Endodermal cell (in vitro differentiated cells): ENCODE measurements at regions not wholly inside any gene's neighbourhood (a gene's known extent, or its start where the extent isn't known, plus 50 kb on each side); places are given as distances from the start of the nearest gene placed in this dataset.

ENCODE experiments used
- DNase-seq: peaks from one replicate; pipeline ENCODE4 v3.0.0-alpha.2; 2017
- H3K27ac ChIP-seq: 2 replicates; pipeline ENCODE4 v1.5.1; 2013; ENCODE audit warnings: mild to moderate bottlenecking, low read depth, low read length, moderate library complexity
- H3K27me3 ChIP-seq: 2 replicates; pipeline ENCODE4 v1.6.1; 2013; ENCODE audit warnings: mild to moderate bottlenecking, low read length, moderate library complexity; ENCODE audit not compliant: insufficient read depth, control insufficient read depth, poor library complexity, severe bottlenecking
- H3K36me3 ChIP-seq: 2 replicates; pipeline ENCODE4 v1.7.0; 2013; ENCODE audit warnings: mild to moderate bottlenecking, low read length, moderate library complexity; ENCODE audit not compliant: control insufficient read depth, insufficient read depth
- H3K4me1 ChIP-seq: one replicate; pipeline ENCODE4 v1.7.0; 2013; ENCODE audit warnings: low read length; ENCODE audit not compliant: control insufficient read depth, insufficient read depth
- H3K4me3 ChIP-seq: 2 replicates; pipeline ENCODE4 v1.5.1; 2013; ENCODE audit warnings: mild to moderate bottlenecking, low read length, moderate library complexity
- H3K9ac ChIP-seq: 2 replicates; pipeline ENCODE4 v1.6.1; 2013; ENCODE audit warnings: mild to moderate bottlenecking, low read length, moderate library complexity; ENCODE audit not compliant: poor library complexity, severe bottlenecking; ENCODE audit errors: extremely low read depth
- H3K9me3 ChIP-seq: 2 replicates; pipeline ENCODE4 v1.6.1; 2013; ENCODE audit warnings: mild to moderate bottlenecking, low read length, moderate library complexity; ENCODE audit not compliant: control insufficient read depth
- H3K27ac Mint-ChIP-seq: 2 replicates; pipeline ENCODE4 v1.8.0; 2020; ENCODE audit warnings: mixed read lengths
- H3K27me3 Mint-ChIP-seq: 2 replicates; pipeline ENCODE4 v1.8.0; 2021; ENCODE audit warnings: mild to moderate bottlenecking, mixed read lengths; ENCODE audit not compliant: insufficient read depth
- H3K36me3 Mint-ChIP-seq: 2 replicates; pipeline ENCODE4 v1.8.0; 2020; ENCODE audit warnings: low read depth, mixed read lengths
- H3K4me1 Mint-ChIP-seq: 2 replicates; pipeline ENCODE4 v1.8.0; 2020; ENCODE audit warnings: mixed read lengths
- H3K4me3 Mint-ChIP-seq: 2 replicates; pipeline ENCODE4 v1.8.0; 2020; ENCODE audit warnings: mild to moderate bottlenecking, moderate library complexity, mixed read lengths
- H3K9me3 Mint-ChIP-seq: 2 replicates; pipeline ENCODE4 v1.8.0; 2020; ENCODE audit warnings: mild to moderate bottlenecking, mixed read lengths
- WGBS, 2 experiments: methylation state at CpG; one replicate each; pipeline versions ENCODE4 v1.1.5 to v1.1.7; 2013; ENCODE audit warnings: missing lambda C conversion rate in 2 of 2, mixed read lengths in 1 of 2; ENCODE audit not compliant: insufficient coverage in 1 of 2, insufficient read length in 1 of 2; 5-methylcytosine and 5-hydroxymethylcytosine counted together
- TF ChIP-seq, protein P1 (sequence below): fragments of 200-600 bp; sonication (generic); conservative IDR thresholded peaks from 2 replicates; pipeline ENCODE4 v1.5.0; 2021; ENCODE audit warnings: antibody characterized with exemption, mild to moderate bottlenecking

DNA sequence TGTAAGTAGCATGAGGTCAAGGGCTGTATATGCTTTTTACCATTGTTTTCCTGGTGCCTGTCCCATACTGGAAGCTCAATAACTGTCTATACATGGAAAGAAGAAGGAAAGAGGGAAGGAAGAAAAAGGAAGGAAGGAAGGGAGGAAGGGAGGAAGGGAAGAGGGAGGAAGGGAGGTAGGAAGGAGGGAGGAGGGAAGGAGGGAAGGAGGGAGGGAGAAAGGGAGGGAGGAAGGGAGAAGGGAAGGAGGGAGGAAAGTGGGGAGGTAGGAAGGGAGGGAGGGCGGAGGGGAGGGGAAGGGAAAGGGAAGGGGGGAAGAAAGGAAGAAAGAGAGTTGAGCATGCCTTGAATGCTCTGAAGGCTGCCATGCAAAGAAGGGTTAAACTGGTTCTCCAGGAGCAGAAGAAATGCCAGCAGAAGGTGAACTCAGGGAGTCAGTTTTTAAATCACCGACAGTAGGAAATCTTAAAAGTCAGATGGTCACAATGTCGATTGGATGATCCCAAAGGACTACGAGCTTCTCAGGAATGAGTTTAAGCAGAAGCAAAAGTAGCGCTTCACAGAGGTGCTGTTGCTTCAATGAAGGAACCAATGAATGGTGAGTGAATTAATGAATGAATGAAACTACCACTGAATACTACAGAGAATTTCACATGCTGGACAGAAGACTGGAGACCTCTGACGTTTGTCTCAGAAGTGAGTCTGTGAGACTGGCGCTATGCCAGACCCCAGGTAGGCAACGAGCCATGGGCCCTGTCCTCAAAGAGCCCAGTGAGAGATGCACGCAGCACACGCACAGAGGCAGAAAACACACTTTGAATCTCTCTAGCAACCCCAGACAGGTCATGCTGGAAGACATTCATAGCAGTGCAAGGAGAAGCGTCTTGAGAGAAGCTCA is 117.6 kb downstream of the MRPL14 start:
- Histone ChIP-seq H3K27me3 (no peaks in the 10 kb centered on the region), H3K4me1 (peaks cover 11% of the 10 kb centered on the region), H3K4me3 (no peak overlapping the region), H3K36me3 (no peaks in the 10 kb centered on the region), H3K9me3 (no peaks in the 10 kb centered on the region), H3K27ac (no peak overlapping the region), H3K9ac (no peak overlapping the region)
- peak; percentile 40 for DNase-seq
- 94% methylated on average over 11 of the region's 11 CpGs for WGBS, 2 experiments
- TF ChIP-seq, protein P1, sequence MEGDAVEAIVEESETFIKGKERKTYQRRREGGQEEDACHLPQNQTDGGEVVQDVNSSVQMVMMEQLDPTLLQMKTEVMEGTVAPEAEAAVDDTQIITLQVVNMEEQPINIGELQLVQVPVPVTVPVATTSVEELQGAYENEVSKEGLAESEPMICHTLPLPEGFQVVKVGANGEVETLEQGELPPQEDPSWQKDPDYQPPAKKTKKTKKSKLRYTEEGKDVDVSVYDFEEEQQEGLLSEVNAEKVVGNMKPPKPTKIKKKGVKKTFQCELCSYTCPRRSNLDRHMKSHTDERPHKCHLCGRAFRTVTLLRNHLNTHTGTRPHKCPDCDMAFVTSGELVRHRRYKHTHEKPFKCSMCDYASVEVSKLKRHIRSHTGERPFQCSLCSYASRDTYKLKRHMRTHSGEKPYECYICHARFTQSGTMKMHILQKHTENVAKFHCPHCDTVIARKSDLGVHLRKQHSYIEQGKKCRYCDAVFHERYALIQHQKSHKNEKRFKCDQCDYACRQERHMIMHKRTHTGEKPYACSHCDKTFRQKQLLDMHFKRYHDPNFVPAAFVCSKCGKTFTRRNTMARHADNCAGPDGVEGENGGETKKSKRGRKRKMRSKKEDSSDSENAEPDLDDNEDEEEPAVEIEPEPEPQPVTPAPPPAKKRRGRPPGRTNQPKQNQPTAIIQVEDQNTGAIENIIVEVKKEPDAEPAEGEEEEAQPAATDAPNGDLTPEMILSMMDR, result no peak
- Mint-ChIP-seq H3K27ac (no peak overlapping the region), H3K9me3 (no peaks in the 10 kb centered on the region), H3K4me3 (no peak overlapping the region), H3K36me3 (no peaks in the 10 kb centered on the region), H3K4me1 (peaks cover 39% of the 10 kb centered on the region), H3K27me3 (peaks cover 7% of the 10 kb centered on the region)

DNA sequence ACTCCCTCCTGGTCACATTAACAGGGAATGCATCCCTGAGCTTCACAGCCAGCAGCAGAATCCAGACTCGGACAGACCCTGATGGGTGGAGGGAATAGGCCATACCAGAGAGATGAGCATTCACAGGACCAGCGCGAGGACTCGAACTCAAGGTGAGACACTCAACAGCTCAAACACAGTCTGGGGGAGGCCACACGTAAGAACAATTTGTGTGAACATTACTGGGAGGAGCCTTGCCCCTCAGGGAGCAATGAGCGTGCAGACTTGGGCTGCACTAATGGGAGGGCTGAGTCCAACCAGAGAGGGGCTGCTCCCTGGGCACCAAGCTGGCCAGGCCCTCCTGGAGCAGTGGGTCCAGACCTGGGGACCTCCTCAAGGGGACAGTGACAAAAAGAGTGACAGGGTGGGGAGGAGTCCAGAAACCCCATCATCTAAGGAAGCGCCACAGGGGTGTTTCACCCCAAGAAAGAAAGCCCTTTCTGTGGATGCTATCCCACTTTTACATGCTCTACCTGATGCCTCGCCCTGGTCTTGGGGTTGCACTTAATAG is 118.4 kb downstream of the MRPL14 start:
- TF ChIP-seq, protein P1, result no peak
- Histone ChIP-seq H3K27me3 (no peaks in the 10 kb centered on the region), H3K4me1 (peaks cover 13% of the 10 kb centered on the region), H3K9me3 (no peaks in the 10 kb centered on the region), H3K9ac (no peak overlapping the region), H3K36me3 (no peaks in the 10 kb centered on the region), H3K4me3 (no peak overlapping the region), H3K27ac (no peak overlapping the region)
- 89 to 97% methylated on average over 7 to 8 of the region's 8 CpGs for WGBS, 2 experiments
- DNase-seq, result no peak
- Mint-ChIP-seq H3K27me3 (peaks cover 7% of the 10 kb centered on the region), H3K4me3 (no peak overlapping the region), H3K4me1 (peaks cover 42% of the 10 kb centered on the region), H3K27ac (no peak overlapping the region), H3K36me3 (no peaks in the 10 kb centered on the region), H3K9me3 (no peaks in the 10 kb centered on the region)

DNA sequence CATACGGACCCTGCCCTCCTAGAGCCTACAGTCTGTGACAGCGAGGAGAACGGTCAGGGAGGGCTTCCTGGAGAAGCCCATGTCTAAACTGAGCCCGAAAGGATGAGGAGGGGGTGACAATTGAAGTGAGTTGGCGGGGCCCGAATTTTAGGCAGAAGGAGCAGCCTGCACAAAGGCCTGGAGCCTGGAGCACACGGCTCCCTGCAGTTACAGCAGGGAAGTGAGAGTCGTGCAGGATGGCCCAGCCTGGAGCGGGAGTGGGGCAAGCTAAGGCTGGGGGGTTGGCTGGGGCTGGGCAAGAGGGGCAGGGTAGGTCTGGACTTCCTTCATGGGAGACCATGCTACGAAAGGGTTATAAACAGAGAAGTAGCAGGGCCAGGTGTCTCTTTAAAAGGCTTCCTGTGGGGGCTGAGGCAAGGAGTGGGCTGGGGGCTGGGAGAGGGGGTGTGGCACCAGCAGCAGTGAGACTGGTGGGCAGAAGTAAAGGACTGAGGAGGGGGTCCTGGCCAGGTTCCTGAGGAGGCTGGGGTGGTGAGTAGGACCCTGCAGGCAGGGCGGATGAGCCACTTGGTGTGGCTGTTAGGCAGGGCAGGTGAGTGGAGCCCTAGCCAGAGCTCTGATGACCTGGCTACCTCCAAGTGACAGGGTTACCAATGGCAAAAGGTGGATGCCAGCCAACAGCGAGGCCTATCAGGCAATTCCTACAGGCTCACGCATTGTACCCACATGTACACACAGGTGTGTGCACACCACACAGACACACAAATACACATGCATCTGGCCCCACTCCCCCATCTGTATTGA is 119.2 kb downstream of the MRPL14 start:
- Histone ChIP-seq H3K4me3 (no peak overlapping the region), H3K27me3 (no peaks in the 10 kb centered on the region), H3K27ac (no peak overlapping the region), H3K4me1 (peaks cover 15% of the 10 kb centered on the region), H3K9me3 (no peaks in the 10 kb centered on the region), H3K36me3 (no peaks in the 10 kb centered on the region), H3K9ac (no peak overlapping the region)
- WGBS, 2 experiments, result 84 to 95% methylated on average over 6 to 13 of the region's 13 CpGs
- no peak overlapping the region for H3K27ac Mint-ChIP-seq
- H3K27me3 Mint-ChIP-seq, result peaks cover 8% of the 10 kb centered on the region
- H3K4me1 Mint-ChIP-seq, result peaks cover 50% of the 10 kb centered on the region
- DNase-seq, result peak; percentile 56
- TF ChIP-seq, protein P1, result no peak
- H3K36me3 Mint-ChIP-seq, result no peaks in the 10 kb centered on the region
- no peak overlapping the region for H3K4me3 Mint-ChIP-seq
- no peaks in the 10 kb centered on the region for H3K9me3 Mint-ChIP-seq
